Neural crest cell (in vitro differentiated cells): ENCODE measurements at regions not wholly inside any gene's neighbourhood (a gene's known extent, or its start where the extent isn't known, plus 50 kb on each side); places are given as distances from the start of the nearest gene placed in this dataset.

Source experiments
- DNase-seq: peaks from one replicate; pipeline ENCODE4 v3.0.0; 2021; ENCODE audit warnings: low read depth, mixed read lengths, low spot score
- H3K27ac Mint-ChIP-seq: one replicate; pipeline ENCODE4 v1.8.0; 2021; ENCODE audit warnings: mild to moderate bottlenecking, mixed read lengths; ENCODE audit not compliant: unreplicated experiment
- H3K27me3 Mint-ChIP-seq: 2 replicates; pipeline ENCODE4 v1.8.0; 2021; ENCODE audit warnings: low read depth, mild to moderate bottlenecking, mixed read lengths
- H3K36me3 Mint-ChIP-seq: 2 replicates; pipeline ENCODE4 v1.8.0; 2021; ENCODE audit warnings: low read depth, mild to moderate bottlenecking, mixed read lengths
- H3K4me1 Mint-ChIP-seq: 2 replicates; pipeline ENCODE4 v1.8.0; 2021; ENCODE audit warnings: mixed read lengths
- H3K4me3 Mint-ChIP-seq: one replicate; pipeline ENCODE4 v1.8.0; 2021; ENCODE audit warnings: mild to moderate bottlenecking, mixed read lengths
- H3K9me3 Mint-ChIP-seq: 2 replicates; pipeline ENCODE4 v1.8.0; 2021; ENCODE audit warnings: mixed read lengths
- CTCF ChIP-seq: fragments of 200-600 bp; sonication (generic); conservative IDR thresholded peaks from 2 replicates; pipeline ENCODE4 v1.5.0; 2021; ENCODE audit warnings: antibody characterized with exemption, mild to moderate bottlenecking

GRCh38 chr2:155679647-155680046 lies 652.9 kb downstream of the NR4A2 start:
- no peak for DNase-seq
- Mint-ChIP-seq H3K9me3 (peaks cover 5% of the 10 kb centered on the region), H3K4me1 (no peaks in the 10 kb centered on the region), H3K27me3 (no peaks in the 10 kb centered on the region), H3K36me3 (no peaks in the 10 kb centered on the region), H3K27ac (no peak overlapping the region), H3K4me3 (no peak overlapping the region)
- TF ChIP-seq CTCF = no peak

GRCh38 chr2:155675920-155676319 lies 656.6 kb downstream of the NR4A2 start:
- TF ChIP-seq CTCF = no peak
- peaks cover 6% of the 10 kb centered on the region for H3K36me3 Mint-ChIP-seq
- H3K27ac Mint-ChIP-seq = no peak overlapping the region
- H3K27me3 Mint-ChIP-seq = no peaks in the 10 kb centered on the region
- H3K9me3 Mint-ChIP-seq = peaks cover 16% of the 10 kb centered on the region
- no peaks in the 10 kb centered on the region for H3K4me1 Mint-ChIP-seq
- DNase-seq = no peak
- no peak overlapping the region for H3K4me3 Mint-ChIP-seq

GRCh38 chr2:155665704-155666103 lies 666.8 kb downstream of the NR4A2 start:
- no peak for TF ChIP-seq CTCF
- Mint-ChIP-seq H3K36me3 (no peaks in the 10 kb centered on the region), H3K27me3 (no peaks in the 10 kb centered on the region), H3K27ac (no peak overlapping the region), H3K4me3 (no peak overlapping the region), H3K4me1 (no peaks in the 10 kb centered on the region), H3K9me3 (peaks cover 2% of the 10 kb centered on the region)
- DNase-seq = no peak

- no peak for DNase-seq
- no peak overlapping the region for H3K27ac Mint-ChIP-seq
- H3K4me1 Mint-ChIP-seq = no peaks in the 10 kb centered on the region
- no peaks in the 10 kb centered on the region for H3K36me3 Mint-ChIP-seq
- no peak overlapping the region for H3K4me3 Mint-ChIP-seq
- H3K9me3 Mint-ChIP-seq = peaks cover 2% of the 10 kb centered on the region
- H3K27me3 Mint-ChIP-seq = no peaks in the 10 kb centered on the region
- TF ChIP-seq CTCF = no peak
Observed at GRCh38 chr2:155663265-155663664, 669.3 kb downstream of the NR4A2 start.

GRCh38 chr2:155662224-155662623 lies 670.3 kb downstream of the NR4A2 start:
- no peaks in the 10 kb centered on the region for H3K27me3 Mint-ChIP-seq
- no peak for TF ChIP-seq CTCF
- no peak overlapping the region for H3K4me3 Mint-ChIP-seq
- no peaks in the 10 kb centered on the region for H3K4me1 Mint-ChIP-seq
- H3K36me3 Mint-ChIP-seq = no peaks in the 10 kb centered on the region
- no peak for DNase-seq
- H3K27ac Mint-ChIP-seq = no peak overlapping the region
- peaks cover 2% of the 10 kb centered on the region for H3K9me3 Mint-ChIP-seq

GRCh38 chr2:155653176-155653575 lies 679.3 kb downstream of the NR4A2 start:
- no peak for TF ChIP-seq CTCF
- DNase-seq = no peak
- Mint-ChIP-seq H3K9me3 (no peaks in the 10 kb centered on the region), H3K27me3 (no peaks in the 10 kb centered on the region), H3K27ac (no peak overlapping the region), H3K36me3 (no peaks in the 10 kb centered on the region), H3K4me1 (peaks cover 16% of the 10 kb centered on the region), H3K4me3 (no peak overlapping the region)
